Nephron (organoid): ENCODE measurements at regions not wholly inside any gene's neighbourhood (a gene's known extent, or its start where the extent isn't known, plus 50 kb on each side); places are given as distances from the start of the nearest gene placed in this dataset.

Experiments
- H3K27ac Mint-ChIP-seq, 3 experiments: 2 replicates each; pipeline ENCODE4 v1.8.0; 2020; ENCODE audit warnings: mixed read lengths in 3 of 3, mild to moderate bottlenecking in 2 of 3, moderate library complexity in 1 of 3
- H3K27me3 Mint-ChIP-seq: 2 replicates; pipeline ENCODE4 v1.8.0; 2021; ENCODE audit warnings: low read depth, mild to moderate bottlenecking, moderate library complexity, mixed read lengths
- H3K36me3 Mint-ChIP-seq: 2 replicates; pipeline ENCODE4 v1.8.0; 2020; ENCODE audit warnings: low read depth, mixed read lengths
- H3K4me1 Mint-ChIP-seq: 2 replicates; pipeline ENCODE4 v1.8.0; 2020; ENCODE audit warnings: mixed read lengths
- H3K4me3 Mint-ChIP-seq, 3 experiments: 2 replicates each; pipeline ENCODE4 v1.8.0; 2020; ENCODE audit warnings: mild to moderate bottlenecking in 3 of 3, mixed read lengths in 3 of 3, moderate library complexity in 2 of 3
- H3K9me3 Mint-ChIP-seq: 2 replicates; pipeline ENCODE4 v1.8.0; 2020; ENCODE audit warnings: mixed read lengths
- TF ChIP-seq, protein P1 (sequence below), 3 experiments: fragments of 200-600 bp; sonication (generic); IDR thresholded peaks; one replicate each; pipeline ENCODE4 v1.5.0; 2021; ENCODE audit warnings: antibody characterized with exemption in 3 of 3; ENCODE audit not compliant: unreplicated experiment in 3 of 3

DNA sequence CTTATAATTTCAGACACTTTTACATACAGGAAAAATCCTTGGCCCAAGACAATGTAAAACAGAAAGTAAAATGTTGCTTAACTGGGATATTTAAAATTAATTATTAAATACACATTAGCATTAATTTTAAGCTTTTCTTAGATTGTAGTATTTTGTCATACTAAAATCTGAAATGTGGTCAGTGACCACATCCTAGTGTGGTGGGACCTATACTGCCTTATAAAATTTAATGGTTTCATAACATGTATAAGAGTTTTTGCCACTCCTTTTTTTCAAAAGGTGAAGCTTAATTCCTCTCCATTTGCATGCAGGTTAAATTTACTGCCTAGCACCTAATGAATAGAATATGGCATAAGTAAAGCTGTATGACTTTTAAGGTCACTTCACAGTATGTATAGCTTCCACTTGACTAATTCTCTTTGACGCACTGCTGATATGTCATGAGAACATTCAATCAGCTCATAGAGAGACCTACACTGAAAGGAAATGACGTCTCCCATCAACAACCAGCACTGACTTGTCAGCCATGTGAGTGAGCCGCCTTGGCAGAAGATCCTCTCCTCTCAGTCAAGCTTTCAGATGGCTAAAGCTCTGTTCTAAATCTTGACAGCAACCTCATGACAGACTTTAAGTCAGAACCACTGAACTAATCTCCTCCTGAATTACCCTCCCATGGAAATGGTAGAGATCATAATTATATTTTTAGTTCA lies 847.8 kb downstream of the SI start:
- Mint-ChIP-seq H3K9me3 (no peaks in the 10 kb centered on the region), H3K4me1 (no peaks in the 10 kb centered on the region), H3K27ac (no peak overlapping the region), H3K27me3 (no peaks in the 10 kb centered on the region), H3K36me3 (no peaks in the 10 kb centered on the region), H3K4me3 (no peak overlapping the region)
- TF ChIP-seq, protein P1, sequence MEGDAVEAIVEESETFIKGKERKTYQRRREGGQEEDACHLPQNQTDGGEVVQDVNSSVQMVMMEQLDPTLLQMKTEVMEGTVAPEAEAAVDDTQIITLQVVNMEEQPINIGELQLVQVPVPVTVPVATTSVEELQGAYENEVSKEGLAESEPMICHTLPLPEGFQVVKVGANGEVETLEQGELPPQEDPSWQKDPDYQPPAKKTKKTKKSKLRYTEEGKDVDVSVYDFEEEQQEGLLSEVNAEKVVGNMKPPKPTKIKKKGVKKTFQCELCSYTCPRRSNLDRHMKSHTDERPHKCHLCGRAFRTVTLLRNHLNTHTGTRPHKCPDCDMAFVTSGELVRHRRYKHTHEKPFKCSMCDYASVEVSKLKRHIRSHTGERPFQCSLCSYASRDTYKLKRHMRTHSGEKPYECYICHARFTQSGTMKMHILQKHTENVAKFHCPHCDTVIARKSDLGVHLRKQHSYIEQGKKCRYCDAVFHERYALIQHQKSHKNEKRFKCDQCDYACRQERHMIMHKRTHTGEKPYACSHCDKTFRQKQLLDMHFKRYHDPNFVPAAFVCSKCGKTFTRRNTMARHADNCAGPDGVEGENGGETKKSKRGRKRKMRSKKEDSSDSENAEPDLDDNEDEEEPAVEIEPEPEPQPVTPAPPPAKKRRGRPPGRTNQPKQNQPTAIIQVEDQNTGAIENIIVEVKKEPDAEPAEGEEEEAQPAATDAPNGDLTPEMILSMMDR (IDR thresholded peaks at IDR 0.05; ENCODE audit: unreplicated experiment in 3 of 3), result no peak

GRCh38 chr3:164224126-164224525 lies 854.2 kb downstream of the SI start:
- Mint-ChIP-seq H3K36me3 (no peaks in the 10 kb centered on the region), H3K27me3 (no peaks in the 10 kb centered on the region), H3K9me3 (no peaks in the 10 kb centered on the region), H3K4me3 (no peak overlapping the region), H3K4me1 (no peaks in the 10 kb centered on the region), H3K27ac (no peak overlapping the region)
- TF ChIP-seq, protein P1 (IDR thresholded peaks at IDR 0.05; ENCODE audit: unreplicated experiment in 3 of 3), result no peak

DNA sequence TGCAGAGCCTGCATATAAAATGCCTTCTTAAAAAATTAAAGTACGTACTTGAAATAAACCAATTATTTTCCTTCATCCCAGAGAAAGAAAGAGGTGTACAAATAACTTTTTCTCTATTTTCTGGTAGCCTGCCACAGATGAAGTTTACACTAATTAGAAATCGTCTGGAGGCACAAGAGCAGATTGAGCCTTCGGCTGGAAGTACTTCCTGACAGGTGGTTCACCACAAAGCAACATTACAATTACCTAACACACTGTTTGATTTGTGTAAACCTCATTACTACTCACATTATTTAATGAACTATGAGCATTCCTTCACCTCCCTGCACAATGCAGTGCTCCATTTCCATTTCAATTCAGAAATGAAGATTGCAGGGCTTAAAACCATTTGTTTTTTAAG lies 856.1 kb downstream of the SI start:
- H3K27ac Mint-ChIP-seq, result no peak overlapping the region
- H3K36me3 Mint-ChIP-seq, result no peaks in the 10 kb centered on the region
- TF ChIP-seq, protein P1 (IDR thresholded peaks at IDR 0.05; ENCODE audit: unreplicated experiment in 3 of 3), result no peak
- H3K4me3 Mint-ChIP-seq, result no peak overlapping the region
- no peaks in the 10 kb centered on the region for H3K9me3 Mint-ChIP-seq
- H3K4me1 Mint-ChIP-seq, result no peaks in the 10 kb centered on the region
- no peaks in the 10 kb centered on the region for H3K27me3 Mint-ChIP-seq

- no peak overlapping the region for H3K4me3 Mint-ChIP-seq
- H3K36me3 Mint-ChIP-seq, result no peaks in the 10 kb centered on the region
- TF ChIP-seq, protein P1 (IDR thresholded peaks at IDR 0.05; ENCODE audit: unreplicated experiment in 3 of 3), result no peak
- no peaks in the 10 kb centered on the region for H3K27me3 Mint-ChIP-seq
- no peak overlapping the region for H3K27ac Mint-ChIP-seq
- H3K9me3 Mint-ChIP-seq, result no peaks in the 10 kb centered on the region
- H3K4me1 Mint-ChIP-seq, result no peaks in the 10 kb centered on the region
Observed at GRCh38 chr3:164221297-164221696, 857.0 kb downstream of the SI start.

DNA sequence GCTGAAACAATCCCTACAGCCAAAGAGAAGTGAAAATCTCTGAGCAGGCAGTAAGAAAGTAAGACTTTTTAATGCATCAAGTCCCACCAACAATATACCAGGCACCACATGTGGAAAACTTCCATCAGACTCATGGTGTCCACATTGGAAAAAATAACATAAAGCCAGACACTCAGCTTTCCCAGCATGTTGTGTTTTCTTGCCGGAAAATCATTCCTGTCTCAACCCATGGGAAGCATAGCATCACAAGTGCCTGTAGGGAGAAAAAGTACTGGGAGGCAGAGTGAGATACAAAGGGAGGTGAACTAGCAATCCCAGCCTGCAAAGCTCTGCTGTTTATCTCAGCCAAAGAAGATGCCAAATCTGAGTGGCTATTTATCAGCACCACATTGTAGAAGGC lies 868.9 kb downstream of the SI start:
- Mint-ChIP-seq H3K27me3 (no peaks in the 10 kb centered on the region), H3K4me1 (no peaks in the 10 kb centered on the region), H3K36me3 (no peaks in the 10 kb centered on the region), H3K27ac (no peak overlapping the region), H3K4me3 (no peak overlapping the region), H3K9me3 (no peaks in the 10 kb centered on the region)
- TF ChIP-seq, protein P1 (IDR thresholded peaks at IDR 0.05; ENCODE audit: unreplicated experiment in 3 of 3), result no peak

GRCh38 chr3:164208821-164209220 lies 869.5 kb downstream of the SI start:
- no peaks in the 10 kb centered on the region for H3K36me3 Mint-ChIP-seq
- H3K27me3 Mint-ChIP-seq, result no peaks in the 10 kb centered on the region
- H3K27ac Mint-ChIP-seq, result no peak overlapping the region
- no peak overlapping the region for H3K4me3 Mint-ChIP-seq
- TF ChIP-seq, protein P1 (IDR thresholded peaks at IDR 0.05; ENCODE audit: unreplicated experiment in 3 of 3), result no peak
- H3K9me3 Mint-ChIP-seq, result no peaks in the 10 kb centered on the region
- H3K4me1 Mint-ChIP-seq, result no peaks in the 10 kb centered on the region
